ENCODE measurements at regions not wholly inside any gene's neighbourhood (a gene's known extent, or its start where the extent isn't known, plus 50 kb on each side); places are given as distances from the start of the nearest gene placed in this dataset.

- DNase-seq (ENCODE audit: low spot score) = no peak
- TF ChIP-seq CTCF (IDR thresholded peaks at IDR 0.05; ENCODE audit: extremely low read depth, missing control alignments) = no peak
These were observed 235.0 kb upstream of the HNMT start for GRCh38 chr2:137729305-137729704.

GRCh38 chr2:137737559-137737958 is 226.7 kb upstream of the HNMT start:
- no peak for DNase-seq (ENCODE audit: low spot score)
- no peak for TF ChIP-seq CTCF (IDR thresholded peaks at IDR 0.05; ENCODE audit: extremely low read depth, missing control alignments)

- no peak for TF ChIP-seq CTCF (IDR thresholded peaks at IDR 0.05; ENCODE audit: extremely low read depth, missing control alignments)
- no peak for DNase-seq (ENCODE audit: low spot score)
These were observed 222.4 kb upstream of the HNMT start for GRCh38 chr2:137741784-137742362.

GRCh38 chr2:137747509-137747908 is 216.8 kb upstream of the HNMT start:
- DNase-seq (ENCODE audit: low spot score) = no peak
- TF ChIP-seq CTCF (IDR thresholded peaks at IDR 0.05; ENCODE audit: extremely low read depth, missing control alignments) = no peak

GRCh38 chr2:137748533-137748932 is 215.7 kb upstream of the HNMT start:
- no peak for DNase-seq (ENCODE audit: low spot score)
- TF ChIP-seq CTCF (IDR thresholded peaks at IDR 0.05; ENCODE audit: extremely low read depth, missing control alignments) = no peak

GRCh38 chr2:137764646-137765045 is 199.6 kb upstream of the HNMT start:
- DNase-seq (ENCODE audit: low spot score) = no peak

GRCh38 chr2:137769406-137769805 is 194.9 kb upstream of the HNMT start:
- no peak for DNase-seq (ENCODE audit: low spot score)
- TF ChIP-seq CTCF (IDR thresholded peaks at IDR 0.05; ENCODE audit: extremely low read depth, missing control alignments) = no peak

More at GRCh38 chr2:137764646-137765045, 199.6 kb upstream of the HNMT start:
- TF ChIP-seq CTCF (IDR thresholded peaks at IDR 0.05; ENCODE audit: extremely low read depth, missing control alignments) = no peak

All from GM20000 (cell line).